MCF 10A (cell line): ENCODE measurements at regions not wholly inside any gene's neighbourhood (a gene's known extent, or its start where the extent isn't known, plus 50 kb on each side); places are given as distances from the start of the nearest gene placed in this dataset.
A peak's percentile ranks its signal among the peaks of the same experiment; 100 is the strongest.

ENCODE experiments used
- BruUV-seq: library from RNA; stranded (reverse); fragments of 400-500 nt; replicated peaks from 2 replicates; lab custom pipeline; 2021; lab: Mats Ljungman, UMichigan
- CTCF ChIA-PET: fragments of 300-600 bp; sonication (Branson Sonifier 250); formaldehyde crosslinking; extraction: SDS; loops from one replicate; lab custom pipeline; 2021; ENCODE audit warnings: antibody characterized with exemption, inconsistent platforms; lab: Yijun Ruan, JAX
- POLR2A ChIA-PET: fragments of 300-600, 350-650 bp; sonication (Branson Sonifier 250); formaldehyde crosslinking; extraction: SDS; loops from one replicate; lab custom pipeline; 2020; ENCODE audit warnings: antibody characterized with exemption, inconsistent platforms; lab: Yijun Ruan, JAX
- DNase-seq: peaks from one replicate; pipeline ENCODE4 v3.0.0-alpha.2; 2018; ENCODE audit not compliant: unreplicated experiment
- H3K27ac Mint-ChIP-seq: one replicate; pipeline ENCODE4 v1.8.0; 2022; ENCODE audit warnings: mild to moderate bottlenecking, low read depth, mixed read lengths; ENCODE audit not compliant: unreplicated experiment
- H3K27me3 Mint-ChIP-seq: one replicate; pipeline ENCODE4 v1.8.0; 2022; ENCODE audit warnings: mixed read lengths; ENCODE audit not compliant: insufficient read depth, unreplicated experiment
- H3K36me3 Mint-ChIP-seq: one replicate; pipeline ENCODE4 v1.8.0; 2022; ENCODE audit warnings: mild to moderate bottlenecking, moderate library complexity, mixed read lengths; ENCODE audit not compliant: insufficient read depth, unreplicated experiment
- H3K4me1 Mint-ChIP-seq: one replicate; pipeline ENCODE4 v1.8.0; 2022; ENCODE audit warnings: mixed read lengths; ENCODE audit not compliant: insufficient read depth, unreplicated experiment
- H3K4me3 Mint-ChIP-seq: one replicate; pipeline ENCODE4 v1.8.0; 2022; ENCODE audit warnings: mild to moderate bottlenecking, moderate library complexity, mixed read lengths; ENCODE audit not compliant: unreplicated experiment
- H3K9me3 Mint-ChIP-seq: one replicate; pipeline ENCODE4 v1.8.0; 2022; ENCODE audit warnings: mixed read lengths; ENCODE audit not compliant: unreplicated experiment
- CTCF ChIP-seq: fragments of 200-600 bp; IDR thresholded peaks from one replicate; pipeline ENCODE4 v1.8.0; 2022; ENCODE audit warnings: antibody characterized with exemption, mild to moderate bottlenecking; ENCODE audit not compliant: unreplicated experiment
- intact Hi-C: fragments of 100-400 bp; cut with micrococcal nuclease; formaldehyde crosslinking; loops from 2 replicates; pipeline ENCODE4 v1.14.1; 2022

- peak overlapping the region; percentile 76 for H3K4me3 Mint-ChIP-seq
- intact Hi-C loops, result loop anchor here (2.0 kb wide), 1 partner anchor 51 kb away; no protein-coding TSS in a partner anchor
- POLR2A ChIA-PET, result interaction anchor here (0.7 to 4.6 kb wide), 11 partner anchors 8 to 324 kb away, joined by 3 to 43 read pairs (median 5); a partner anchor contains a TSS
These were observed 72.4 kb downstream of the GPX5 start for GRCh38 chr6:28597924-28598722.

GRCh38 chr6:28598757-28599686, 73.3 kb downstream of the GPX5 start:
- DNase-seq, result no peak
- Mint-ChIP-seq H3K36me3 (no peaks in the 10 kb centered on the region), H3K4me3 (no peak overlapping the region), H3K4me1 (no peaks in the 10 kb centered on the region), H3K9me3 (no peaks in the 10 kb centered on the region), H3K27ac (peak overlapping the region; percentile 74), H3K27me3 (no peaks in the 10 kb centered on the region)
- BruUV-seq, result no TSS peak
- intact Hi-C loops, result loop anchor here (2.0 kb wide), 1 partner anchor 50 kb away; no protein-coding TSS in a partner anchor
- no peak for TF ChIP-seq CTCF
- CTCF ChIA-PET, result interaction anchor here (1.0 to 1.6 kb wide), 3 partner anchors 57 to 323 kb away, joined by 3 to 4 read pairs (median 4); no protein-coding TSS in a partner anchor
- POLR2A ChIA-PET, result interaction anchor here (0.6 to 4.6 kb wide), 9 partner anchors 8 to 323 kb away, joined by 3 to 43 read pairs (median 5); a partner anchor contains a TSS

More at GRCh38 chr6:28597924-28598722, 72.4 kb downstream of the GPX5 start:
- DNase-seq, result peak; percentile 64
- Mint-ChIP-seq H3K36me3 (no peaks in the 10 kb centered on the region), H3K4me1 (no peaks in the 10 kb centered on the region), H3K27me3 (no peaks in the 10 kb centered on the region), H3K9me3 (no peaks in the 10 kb centered on the region), H3K27ac (peak overlapping the region; percentile 74)
- CTCF ChIA-PET, result interaction anchor here (0.5 to 1.2 kb wide), 3 partner anchors 242 to 546 kb away, joined by 3 read pairs; no protein-coding TSS in a partner anchor
- TF ChIP-seq CTCF, result no peak
- BruUV-seq, result no TSS peak

DNA sequence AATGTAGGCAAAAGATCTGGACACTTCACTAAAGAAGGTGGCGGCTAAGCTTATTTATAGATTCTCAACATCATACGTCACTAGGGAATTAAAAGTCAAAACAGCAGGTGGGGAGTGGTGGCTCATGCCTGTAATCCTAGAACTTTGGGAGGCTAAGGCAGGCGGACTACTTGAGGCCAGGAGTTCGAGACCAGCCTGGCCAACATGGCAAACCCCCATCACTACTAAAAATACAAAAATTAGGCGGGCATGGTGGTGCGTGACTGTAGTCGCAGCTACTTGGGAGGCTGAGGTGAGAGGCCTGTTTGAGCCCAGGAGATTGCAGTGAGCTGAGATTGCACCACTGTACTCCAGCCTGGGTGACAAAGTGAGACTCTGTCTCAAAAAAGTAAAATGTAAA, 74.6 kb downstream of the GPX5 start:
- Mint-ChIP-seq H3K4me3 (no peak overlapping the region), H3K27ac (no peak overlapping the region), H3K9me3 (no peaks in the 10 kb centered on the region), H3K4me1 (no peaks in the 10 kb centered on the region), H3K27me3 (no peaks in the 10 kb centered on the region), H3K36me3 (no peaks in the 10 kb centered on the region)
- TF ChIP-seq CTCF, result no peak
- intact Hi-C loops, result loop anchor here (10.0 kb wide), 1 partner anchor 205 kb away; no protein-coding TSS in a partner anchor
- ChIA-PET CTCF (interaction anchor here (0.7 to 1.6 kb wide), 3 partner anchors 9 to 87 kb away, joined by 4 read pairs; no protein-coding TSS in a partner anchor), POLR2A (interaction anchor here (1.5 kb wide), 1 partner anchor 11 kb away, joined by 3 read pairs; no protein-coding TSS in a partner anchor)
- no TSS peak for BruUV-seq
- no peak for DNase-seq
